Gastrocnemius medialis (tissue), 4 donors: ENCODE measurements at regions not wholly inside any gene's neighbourhood (a gene's known extent, or its start where the extent isn't known, plus 50 kb on each side); places are given as distances from the start of the nearest gene placed in this dataset.

Experiments
- ATAC-seq, 2 donors: fragments of 150-250 bp; one replicate each; pipeline ENCODE4 v1.9.1; 2016
- DNase-seq, 2 donors: peaks; one replicate each; pipeline ENCODE4 v3.0.0-alpha.2; 2019
- H3K27ac ChIP-seq, 4 donors: fragments of 200-600 bp; sonication (generic); 1 replicate in 1 of 4; 2 replicates in 3 of 4; pipeline ENCODE4 v1.5.1; 2016 to 2018; ENCODE audit warnings: mild to moderate bottlenecking in 2 of 4, moderate library complexity in 1 of 4
- H3K27me3 ChIP-seq, 3 donors: fragments of 200-600 bp; sonication (generic) in 2 of 3; 1 replicate in 1 of 3; 2 replicates in 2 of 3; pipeline versions ENCODE4 v1.5.1 to v1.6.0; 2016 to 2019; ENCODE audit warnings: mild to moderate bottlenecking in 1 of 3, moderate library complexity in 1 of 3
- H3K36me3 ChIP-seq, 2 donors: fragments of 200-600 bp; sonication (generic) in 1 of 2; one replicate each; pipeline ENCODE4 v1.5.1; 2017 to 2018
- H3K4me1 ChIP-seq, 2 donors: fragments of 200-600 bp; sonication (generic) in 1 of 2; one replicate each; pipeline ENCODE4 v1.5.1; 2016 to 2017; ENCODE audit warnings: mild to moderate bottlenecking in 2 of 2
- H3K4me3 ChIP-seq, 4 donors: fragments of 200-600 bp; sonication (generic) in 3 of 4; 1 replicate in 1 of 4; 2 replicates in 3 of 4; pipeline ENCODE4 v1.5.1; 2016 to 2019; ENCODE audit warnings: mild to moderate bottlenecking in 2 of 4
- H3K9me3 ChIP-seq, 3 donors: fragments of 200-600 bp; sonication (generic) in 2 of 3; 1 replicate in 1 of 3; 2 replicates in 2 of 3; pipeline ENCODE4 v1.5.1; 2016 to 2019
- POLR2A ChIP-seq, 2 donors: fragments of 450-650 bp; IDR thresholded peaks; one replicate each; pipeline ENCODE4 v1.6.1; 2017; ENCODE audit warnings: antibody characterized with exemption in 2 of 2, mild to moderate bottlenecking in 2 of 2, moderate library complexity in 2 of 2
- in situ Hi-C, 4 donors: fragments of 200-750 bp; cut with MboI; loops; one replicate each; pipeline versions ENCODE4 v1.15.0 to v1.8.0; 2017; ENCODE audit warnings: low sequenced_read_pairs in 4 of 4
- intact Hi-C: fragments of 100-400 bp; cut with DNase I; formaldehyde crosslinking; loops from one replicate; pipeline ENCODE4 v1.15.1; 2023; ENCODE audit warnings: low total_unique reads
- TF ChIP-seq, protein P1 (sequence below), 5 experiments: fragments of 450-650 bp in 3 of 5; fragments of 200-600 bp in 2 of 5; sonication (generic) in 2 of 5; IDR thresholded peaks in 4 of 5; conservative IDR thresholded peaks in 1 of 5; 1 replicate in 4 of 5; 2 replicates in 1 of 5; pipeline ENCODE4 v1.5.1; 2016 to 2019; ENCODE audit warnings: antibody characterized with exemption in 5 of 5, mild to moderate bottlenecking in 3 of 5, moderate library complexity in 3 of 5

DNA sequence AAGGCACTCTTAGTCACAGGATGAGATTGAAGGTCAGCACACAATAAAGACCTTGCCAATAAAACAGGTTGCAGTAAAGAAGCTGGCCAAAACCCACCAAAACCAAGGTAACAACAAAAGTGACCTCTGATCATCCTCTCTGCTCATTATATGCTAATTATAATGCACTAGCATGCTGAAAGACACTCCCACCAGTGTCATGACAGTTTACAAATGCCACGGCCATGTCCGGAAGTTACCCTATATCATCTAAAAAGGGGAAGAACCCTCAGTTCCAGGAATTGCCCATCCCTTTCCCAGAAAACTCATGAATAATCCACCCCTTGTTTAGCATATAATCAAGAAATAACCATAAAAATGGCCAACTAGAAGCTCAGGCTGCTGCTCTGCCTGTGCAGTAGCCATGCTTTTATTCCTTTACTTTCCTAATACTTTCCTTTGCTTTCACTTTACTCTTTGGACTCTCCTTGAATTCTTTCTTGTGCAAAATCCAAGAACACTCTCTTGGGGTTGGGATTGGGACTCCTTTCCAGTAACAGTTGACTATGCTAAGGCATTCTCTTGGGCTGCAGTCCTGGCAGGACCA, 527.3 kb upstream of the MAP3K7 start:
- Histone ChIP-seq H3K4me3 (no peak overlapping the region), H3K27ac (no peak overlapping the region), H3K9me3 (no peaks in the 10 kb centered on the region), H3K4me1 (no peaks in the 10 kb centered on the region), H3K36me3 (no peaks in the 10 kb centered on the region), H3K27me3 (no peaks in the 10 kb centered on the region)
- ATAC-seq (no peak), DNase-seq (no peak)
- no peak for TF ChIP-seq POLR2A (IDR thresholded peaks at IDR 0.05)
- TF ChIP-seq, protein P1, sequence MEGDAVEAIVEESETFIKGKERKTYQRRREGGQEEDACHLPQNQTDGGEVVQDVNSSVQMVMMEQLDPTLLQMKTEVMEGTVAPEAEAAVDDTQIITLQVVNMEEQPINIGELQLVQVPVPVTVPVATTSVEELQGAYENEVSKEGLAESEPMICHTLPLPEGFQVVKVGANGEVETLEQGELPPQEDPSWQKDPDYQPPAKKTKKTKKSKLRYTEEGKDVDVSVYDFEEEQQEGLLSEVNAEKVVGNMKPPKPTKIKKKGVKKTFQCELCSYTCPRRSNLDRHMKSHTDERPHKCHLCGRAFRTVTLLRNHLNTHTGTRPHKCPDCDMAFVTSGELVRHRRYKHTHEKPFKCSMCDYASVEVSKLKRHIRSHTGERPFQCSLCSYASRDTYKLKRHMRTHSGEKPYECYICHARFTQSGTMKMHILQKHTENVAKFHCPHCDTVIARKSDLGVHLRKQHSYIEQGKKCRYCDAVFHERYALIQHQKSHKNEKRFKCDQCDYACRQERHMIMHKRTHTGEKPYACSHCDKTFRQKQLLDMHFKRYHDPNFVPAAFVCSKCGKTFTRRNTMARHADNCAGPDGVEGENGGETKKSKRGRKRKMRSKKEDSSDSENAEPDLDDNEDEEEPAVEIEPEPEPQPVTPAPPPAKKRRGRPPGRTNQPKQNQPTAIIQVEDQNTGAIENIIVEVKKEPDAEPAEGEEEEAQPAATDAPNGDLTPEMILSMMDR (IDR thresholded peaks at IDR 0.05 in 4 of 5, conservative IDR thresholded peaks at IDR 0.05 in 1 of 5): no peak
- intact Hi-C loops (no loop called here), in situ Hi-C loops (no loop called here)

DNA sequence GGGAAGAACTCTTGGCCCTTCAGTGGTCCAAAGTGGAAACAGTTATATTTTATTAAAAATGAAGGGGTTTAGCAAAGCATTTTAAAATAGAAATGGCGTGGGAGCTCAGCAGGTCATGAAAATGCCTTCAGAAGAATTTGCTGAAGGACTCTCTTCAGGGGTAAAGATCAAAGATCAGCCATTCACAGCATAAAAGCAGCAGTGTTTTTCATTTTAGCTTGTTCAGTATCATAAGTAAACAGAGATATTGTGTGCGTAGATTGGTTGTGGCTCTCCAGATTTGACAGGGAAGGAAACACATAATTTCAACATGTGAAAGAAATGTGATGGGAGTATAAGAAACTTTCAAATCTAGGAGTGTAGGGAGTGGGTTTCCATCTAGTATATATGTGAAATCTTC, 519.2 kb upstream of the MAP3K7 start:
- intact Hi-C loops: no loop called here
- Histone ChIP-seq H3K27ac (no peak overlapping the region), H3K9me3 (no peaks in the 10 kb centered on the region), H3K36me3 (no peaks in the 10 kb centered on the region), H3K4me3 (no peak overlapping the region), H3K4me1 (no peaks in the 10 kb centered on the region), H3K27me3 (no peaks in the 10 kb centered on the region)
- ATAC-seq: no peak
- in situ Hi-C loops: no loop called here
- no peak for DNase-seq
- no peak for TF ChIP-seq POLR2A (IDR thresholded peaks at IDR 0.05)
- TF ChIP-seq, protein P1 (IDR thresholded peaks at IDR 0.05 in 4 of 5, conservative IDR thresholded peaks at IDR 0.05 in 1 of 5): no peak

DNA sequence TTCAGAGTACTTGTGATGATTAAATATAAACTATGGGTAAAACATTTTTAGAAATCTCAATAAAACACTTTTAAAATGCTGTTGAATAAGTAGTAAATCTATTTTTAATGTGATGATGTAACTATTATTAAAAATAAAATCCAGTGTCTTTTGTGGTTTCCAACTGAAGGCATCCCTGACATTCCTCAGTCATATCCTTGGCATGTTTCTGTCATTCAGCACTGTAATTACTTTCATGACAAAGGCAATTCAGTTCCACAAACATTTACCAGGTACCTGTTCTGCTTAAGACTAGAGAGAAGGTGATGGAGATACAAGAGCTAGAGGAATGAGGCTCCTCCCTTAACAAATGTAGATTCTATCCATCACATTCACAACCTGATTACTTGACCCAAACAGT, 518.7 kb upstream of the MAP3K7 start:
- intact Hi-C loops: no loop called here
- in situ Hi-C loops: no loop called here
- ATAC-seq (no peak), DNase-seq (no peak)
- no peak overlapping the region for H3K4me3 ChIP-seq
- no peaks in the 10 kb centered on the region for H3K36me3 ChIP-seq
- H3K27ac ChIP-seq: no peak overlapping the region
- no peaks in the 10 kb centered on the region for H3K27me3 ChIP-seq
- H3K4me1 ChIP-seq: no peaks in the 10 kb centered on the region
- TF ChIP-seq POLR2A (IDR thresholded peaks at IDR 0.05): no peak
- TF ChIP-seq, protein P1 (IDR thresholded peaks at IDR 0.05 in 4 of 5, conservative IDR thresholded peaks at IDR 0.05 in 1 of 5): no peak
- H3K9me3 ChIP-seq: no peaks in the 10 kb centered on the region

DNA sequence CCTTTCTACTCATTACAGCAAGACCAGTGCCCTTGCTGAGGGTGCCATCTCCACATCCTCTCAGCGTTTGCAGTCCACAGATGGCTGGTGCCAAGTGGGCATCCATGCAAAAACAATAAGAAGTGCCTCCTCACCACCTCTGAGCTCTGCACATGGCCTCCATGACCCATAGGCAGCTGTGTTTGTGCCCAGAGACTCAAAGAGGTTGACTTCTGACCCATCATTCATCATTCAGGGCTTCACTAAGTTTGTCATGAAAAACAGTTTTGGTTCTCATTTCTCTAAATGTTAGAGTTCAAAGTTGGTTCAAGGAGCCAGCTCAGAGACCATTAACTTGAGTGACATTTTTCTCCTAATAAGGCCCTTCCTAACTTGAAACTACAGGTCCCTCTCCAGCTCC, 512.6 kb upstream of the MAP3K7 start:
- no peaks in the 10 kb centered on the region for H3K36me3 ChIP-seq
- TF ChIP-seq POLR2A (IDR thresholded peaks at IDR 0.05): no peak
- TF ChIP-seq, protein P1 (IDR thresholded peaks at IDR 0.05 in 4 of 5, conservative IDR thresholded peaks at IDR 0.05 in 1 of 5): no peak
- in situ Hi-C loops: no loop called here
- no peaks in the 10 kb centered on the region for H3K4me1 ChIP-seq
- no peaks in the 10 kb centered on the region for H3K9me3 ChIP-seq
- intact Hi-C loops: no loop called here
- no peak for ATAC-seq
- no peak overlapping the region for H3K27ac ChIP-seq
- H3K4me3 ChIP-seq: no peak overlapping the region
- no peaks in the 10 kb centered on the region for H3K27me3 ChIP-seq
- DNase-seq: no peak

DNA sequence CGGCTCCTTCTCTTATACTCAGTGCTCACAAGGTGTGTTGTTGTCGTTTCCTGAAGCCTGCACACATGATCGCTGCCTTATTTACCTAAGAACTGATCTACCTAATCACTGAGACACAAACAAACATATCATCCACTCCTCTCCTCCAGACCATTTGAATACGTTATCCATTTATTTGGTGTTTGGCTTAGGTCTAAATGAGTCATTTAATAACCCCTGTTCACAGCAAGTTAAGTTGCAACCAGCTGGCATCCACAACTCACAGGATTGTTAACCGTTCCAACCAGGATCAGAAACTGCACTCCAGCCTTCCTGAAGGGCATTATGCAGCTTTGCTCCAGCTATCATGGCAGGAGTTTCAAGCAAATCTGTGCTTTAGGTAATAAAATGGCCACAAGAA, 511.1 kb upstream of the MAP3K7 start:
- no peak overlapping the region for H3K4me3 ChIP-seq
- TF ChIP-seq, protein P1 (IDR thresholded peaks at IDR 0.05 in 4 of 5, conservative IDR thresholded peaks at IDR 0.05 in 1 of 5): no peak
- TF ChIP-seq POLR2A (IDR thresholded peaks at IDR 0.05): no peak
- DNase-seq: no peak
- H3K4me1 ChIP-seq: no peaks in the 10 kb centered on the region
- no peaks in the 10 kb centered on the region for H3K27me3 ChIP-seq
- no peak overlapping the region for H3K27ac ChIP-seq
- no peaks in the 10 kb centered on the region for H3K36me3 ChIP-seq
- in situ Hi-C loops (no loop called here), intact Hi-C loops (no loop called here)
- no peaks in the 10 kb centered on the region for H3K9me3 ChIP-seq
- ATAC-seq: no peak
